ENCODE measurements at regions not wholly inside any gene's neighbourhood (a gene's known extent, or its start where the extent isn't known, plus 50 kb on each side); places are given as distances from the start of the nearest gene placed in this dataset.

DNA sequence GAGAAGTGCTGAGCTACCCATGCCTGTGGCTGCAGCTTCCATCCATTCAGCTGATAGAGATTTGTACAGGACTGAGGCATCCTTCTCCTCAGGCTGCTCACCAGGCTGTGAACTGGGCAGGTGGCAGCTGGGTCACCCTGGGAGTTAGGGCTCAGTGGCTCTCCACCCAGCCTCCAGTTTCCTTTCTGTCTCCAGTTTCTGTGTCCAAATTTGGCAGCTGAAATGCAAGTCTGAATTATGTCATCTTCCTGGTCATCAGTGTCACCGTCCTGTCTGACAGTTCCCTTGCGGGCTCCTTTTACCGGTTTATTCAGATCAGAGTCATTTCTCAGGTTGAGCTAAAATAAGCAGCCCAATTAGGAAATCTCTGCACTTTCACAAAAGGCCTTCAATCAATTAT is 93.3 kb downstream of the EDN1 start:
- no peak for DNase-seq (ENCODE audit: low read depth)

DNA sequence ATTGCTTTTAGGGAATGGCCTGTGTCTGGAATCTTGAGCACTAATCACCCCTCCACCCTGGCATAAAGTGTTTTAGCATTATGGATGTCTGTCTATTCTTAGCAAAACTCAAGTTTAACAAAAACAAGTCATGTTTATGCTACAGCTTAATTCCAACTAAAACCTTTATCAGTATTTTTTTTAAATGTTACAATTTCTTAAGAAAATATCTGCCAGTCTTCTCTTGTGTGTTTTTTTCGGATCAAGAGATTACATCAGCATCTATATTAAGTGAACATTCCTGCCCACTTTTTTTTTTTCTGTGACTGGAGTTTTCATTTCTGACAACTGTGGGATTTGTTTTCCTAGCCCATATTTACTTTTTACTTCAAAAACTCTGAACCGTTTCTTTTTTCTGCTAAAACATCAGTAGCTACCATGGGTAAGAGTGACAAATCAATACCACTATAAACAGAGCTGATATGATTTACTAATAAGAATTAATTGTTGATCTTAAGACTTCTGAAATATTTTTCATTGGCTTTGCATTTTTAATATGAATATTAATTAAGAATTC is 94.3 kb downstream of the EDN1 start:
- no peak for DNase-seq (ENCODE audit: low read depth)

DNA sequence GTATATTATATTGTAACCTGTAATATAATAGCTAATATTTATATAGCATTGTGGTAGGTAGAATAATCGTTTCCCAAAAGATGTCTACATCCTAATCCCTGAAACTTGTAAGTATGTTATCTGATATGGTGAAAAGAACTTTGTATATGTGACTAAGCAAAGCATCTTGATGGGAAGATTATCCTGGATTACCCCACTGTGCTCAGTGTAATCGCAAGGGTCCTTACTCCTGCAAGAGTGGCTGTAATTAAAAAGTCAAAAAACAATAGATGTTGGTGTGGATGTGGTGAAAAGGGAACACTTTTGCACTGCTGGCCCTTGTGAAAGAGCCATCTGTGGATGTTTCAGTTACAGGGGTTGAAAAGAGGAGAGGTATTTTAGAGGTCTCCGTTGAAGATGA is 95.2 kb downstream of the EDN1 start:
- no peak for DNase-seq (ENCODE audit: low read depth)

DNA sequence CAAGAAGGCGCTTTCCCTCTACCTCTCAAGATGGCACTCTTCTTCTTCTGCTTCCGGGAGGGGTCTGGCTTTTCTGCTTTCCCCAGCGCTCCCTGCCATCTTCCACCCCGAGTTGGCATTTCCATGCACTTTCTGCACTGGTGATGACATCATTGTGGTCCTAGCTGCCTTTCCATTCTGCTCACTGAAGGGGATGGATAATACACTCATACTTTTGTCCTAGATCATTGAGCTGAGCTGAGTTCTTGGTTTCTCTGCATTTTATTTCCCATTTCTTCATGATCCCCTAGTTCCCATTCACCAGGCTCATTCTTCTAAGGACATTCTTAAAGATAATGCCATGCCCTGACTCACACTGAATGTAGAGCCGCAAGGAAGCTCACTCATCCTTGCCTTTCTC is 96.7 kb downstream of the EDN1 start:
- no peak for DNase-seq (ENCODE audit: low read depth)

DNA sequence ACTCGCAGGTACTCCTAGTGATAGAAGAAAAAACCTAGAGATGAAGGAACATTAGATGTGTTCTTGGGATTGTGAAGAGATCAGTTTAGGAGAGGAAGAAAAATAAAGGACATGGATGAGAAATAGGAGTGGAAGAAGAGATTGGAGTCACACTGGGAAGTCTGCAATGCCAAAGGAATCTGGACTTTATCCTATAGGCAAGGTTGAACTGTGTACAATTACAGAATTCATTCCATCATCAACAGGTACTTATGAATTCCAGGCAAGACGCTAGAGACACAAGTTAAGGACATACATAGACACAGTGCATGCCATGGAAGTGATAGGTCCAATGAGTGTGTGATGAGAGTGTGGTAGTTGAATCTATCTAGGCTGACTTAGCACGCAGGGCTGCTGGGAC is 101.3 kb downstream of the EDN1 start:
- no peak for DNase-seq (ENCODE audit: low read depth)

DNA sequence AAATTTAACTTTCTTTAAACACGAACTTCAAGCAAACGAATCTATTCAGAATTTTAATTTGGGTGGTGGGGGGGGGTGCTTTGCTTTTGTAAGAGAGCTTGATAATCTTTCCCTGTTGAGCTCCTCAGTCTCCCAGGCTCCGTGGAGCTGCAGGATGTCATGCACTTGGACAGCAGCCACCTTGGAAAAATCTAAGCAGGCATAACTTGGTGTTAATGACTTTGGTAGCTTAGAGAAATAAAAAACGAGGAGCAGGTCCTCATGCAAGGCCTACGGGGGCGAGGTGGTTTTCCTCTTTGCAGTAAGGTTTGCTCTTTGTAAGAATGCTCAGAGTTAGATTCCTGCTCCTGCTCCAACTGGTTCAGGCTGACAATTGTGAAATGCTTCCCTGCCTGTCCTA is 102.3 kb downstream of the EDN1 start:
- DNase-seq (ENCODE audit: low read depth) = no peak

DNA sequence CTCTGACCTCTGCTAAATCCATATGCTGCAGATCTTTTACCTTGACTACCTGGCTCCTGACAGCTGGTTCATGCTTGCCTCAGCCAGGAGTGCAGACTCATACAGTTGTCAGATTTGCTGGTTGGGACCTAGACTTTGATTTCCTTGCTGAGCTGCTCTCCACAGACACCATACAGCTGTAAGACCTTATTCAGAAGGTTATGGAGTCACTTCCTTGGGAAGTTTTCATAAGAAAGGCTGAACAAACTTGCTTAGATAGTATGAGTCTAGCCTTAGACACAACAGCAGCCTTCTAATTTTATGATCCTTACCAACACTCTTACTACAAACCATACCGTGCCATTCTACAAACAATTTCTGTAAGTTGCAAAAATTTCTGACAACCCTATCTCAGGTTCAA is 102.9 kb downstream of the EDN1 start:
- DNase-seq (ENCODE audit: low read depth) = no peak

DNA sequence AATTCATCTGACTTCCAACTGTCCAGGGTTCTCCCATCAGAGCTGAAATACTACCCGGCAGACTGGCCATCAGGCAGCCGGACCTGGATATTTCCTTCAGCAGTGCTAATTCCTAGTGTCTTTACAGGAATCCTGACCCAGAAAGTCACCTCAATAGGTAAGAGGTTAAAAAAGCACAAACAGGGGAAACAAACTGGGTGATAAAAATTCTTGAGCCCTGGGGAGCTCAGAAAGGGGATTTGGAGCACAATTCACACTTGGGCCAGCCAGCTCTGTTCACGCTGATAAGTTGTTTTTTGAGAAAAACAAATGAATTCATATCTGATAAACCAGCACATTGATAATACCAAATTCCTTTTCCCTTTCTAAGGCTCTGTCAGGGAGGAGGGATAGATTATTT is 104.0 kb downstream of the EDN1 start:
- DNase-seq (ENCODE audit: low read depth) = no peak

DNA sequence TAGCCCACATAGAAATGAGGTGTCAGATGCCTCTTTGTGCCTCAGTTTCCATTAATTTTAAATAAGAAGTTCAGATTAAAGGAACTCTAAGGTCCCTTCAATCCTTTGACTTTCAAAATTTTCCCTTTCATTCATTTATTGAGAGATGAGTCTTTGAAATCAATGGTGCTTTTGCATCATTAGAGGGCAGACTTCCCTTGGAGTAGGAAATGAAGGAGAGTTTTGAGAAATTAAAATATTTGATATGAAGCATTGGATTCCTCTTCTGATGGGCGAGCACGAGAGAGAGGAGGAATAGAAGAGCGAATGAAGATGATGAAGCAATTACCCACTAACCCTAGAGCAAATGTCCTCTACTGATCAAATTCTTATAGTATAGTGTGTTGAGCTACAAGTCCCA is 105.7 kb downstream of the EDN1 start:
- no peak for DNase-seq (ENCODE audit: low read depth)

DNA sequence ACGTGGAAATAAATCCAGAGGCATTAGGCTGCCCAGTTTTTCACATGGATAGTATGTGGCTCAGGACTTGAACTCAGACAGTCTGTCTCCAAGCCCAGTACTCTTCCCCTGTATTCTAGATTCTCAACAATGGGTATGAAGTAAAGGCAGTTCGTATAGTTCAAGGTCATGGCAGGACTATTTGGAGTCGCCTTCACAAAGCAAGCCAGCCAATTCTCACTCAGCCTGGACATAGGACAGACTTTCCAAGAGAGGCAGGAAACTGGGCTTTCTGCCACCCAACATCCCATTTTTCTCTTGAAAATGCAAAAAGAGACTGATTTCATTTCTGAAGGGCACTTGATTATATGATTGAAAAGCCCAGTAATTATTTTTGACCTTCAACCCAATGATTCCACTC is 111.0 kb downstream of the EDN1 start:
- no peak for DNase-seq (ENCODE audit: low read depth)

DNA sequence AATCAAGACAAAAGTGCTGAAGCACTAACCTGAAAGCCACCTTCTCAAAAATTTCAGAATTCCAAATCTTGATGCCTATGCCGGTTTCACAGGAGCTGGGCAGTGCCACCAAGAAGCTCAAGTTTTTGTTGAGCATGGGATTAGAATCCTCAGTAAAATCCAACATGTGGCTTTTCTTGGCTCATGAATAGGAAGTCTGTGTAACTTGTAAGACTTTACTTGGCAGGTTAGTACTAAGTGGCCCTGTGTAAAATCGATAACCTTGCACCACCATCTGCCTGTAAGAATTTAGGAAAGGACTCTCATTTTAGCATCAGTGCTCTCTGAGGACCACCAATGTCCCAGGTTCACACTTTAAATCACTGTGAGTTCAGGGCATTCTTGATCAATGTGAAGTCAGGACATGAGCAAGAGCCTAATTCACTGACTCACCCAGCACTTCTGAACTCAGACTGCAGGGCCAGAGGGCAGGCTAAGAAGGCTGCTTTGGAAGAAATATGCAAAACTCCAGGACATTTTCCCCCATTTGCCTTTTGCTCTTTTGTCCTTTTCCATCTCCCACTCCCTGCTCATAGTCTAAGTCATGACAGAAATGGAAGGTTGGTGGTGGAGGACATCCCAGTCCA is 113.2 kb downstream of the EDN1 start:
- no peak for DNase-seq (ENCODE audit: low read depth)

DNA sequence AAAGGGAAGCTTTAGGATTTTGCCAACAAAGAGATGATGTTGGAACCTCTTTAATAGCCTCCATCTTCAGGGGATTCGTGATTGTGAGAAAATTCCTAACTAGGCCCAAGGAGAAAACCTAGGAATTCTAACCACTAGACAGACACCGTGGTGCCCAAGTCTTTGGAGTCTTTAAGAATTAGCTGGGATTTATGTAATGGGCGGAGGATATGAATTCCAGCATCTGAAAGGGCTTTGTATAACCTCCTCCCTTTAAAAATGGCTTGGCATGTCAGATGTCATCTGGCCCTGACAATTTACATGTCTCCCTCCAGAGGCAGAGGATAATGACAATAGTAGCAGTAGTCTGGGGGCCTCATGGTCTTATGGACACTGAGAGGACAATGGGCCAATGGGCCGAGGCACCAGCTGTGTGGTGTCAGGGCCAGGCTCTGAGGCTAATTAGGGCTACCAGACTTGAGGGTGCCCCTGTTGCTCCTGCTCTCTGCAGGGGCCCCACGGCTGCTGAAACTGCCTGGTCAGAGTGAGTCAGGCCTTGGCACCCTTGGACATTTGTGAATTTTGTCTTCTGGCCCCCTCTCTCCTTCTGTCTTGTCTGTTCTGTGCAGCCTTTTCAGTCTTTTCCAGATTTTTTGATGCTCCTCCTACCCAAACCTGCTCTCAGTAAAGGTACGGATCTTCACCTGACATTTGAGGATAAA is 113.9 kb downstream of the EDN1 start:
- DNase-seq (ENCODE audit: low read depth) = no peak

DNA sequence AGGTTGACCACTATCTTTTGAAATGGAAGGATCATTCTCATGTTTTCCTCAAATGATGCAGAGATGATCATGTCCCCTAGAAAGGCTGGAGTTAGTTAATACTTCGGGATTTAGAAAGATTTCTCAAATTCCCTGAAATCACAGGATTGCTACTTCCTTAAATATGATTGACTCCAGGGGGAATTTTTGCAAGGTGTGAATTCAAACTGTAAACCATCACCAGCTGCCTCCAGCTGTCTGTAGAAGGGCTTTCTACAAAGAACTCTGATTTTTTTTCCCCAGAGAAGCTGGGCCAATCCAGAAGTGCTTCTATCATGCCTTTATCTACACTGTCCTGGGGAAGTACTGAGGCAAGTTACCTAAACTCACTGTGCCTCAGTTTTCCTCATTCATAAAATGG is 114.5 kb downstream of the EDN1 start:
- no peak for DNase-seq (ENCODE audit: low read depth)

DNA sequence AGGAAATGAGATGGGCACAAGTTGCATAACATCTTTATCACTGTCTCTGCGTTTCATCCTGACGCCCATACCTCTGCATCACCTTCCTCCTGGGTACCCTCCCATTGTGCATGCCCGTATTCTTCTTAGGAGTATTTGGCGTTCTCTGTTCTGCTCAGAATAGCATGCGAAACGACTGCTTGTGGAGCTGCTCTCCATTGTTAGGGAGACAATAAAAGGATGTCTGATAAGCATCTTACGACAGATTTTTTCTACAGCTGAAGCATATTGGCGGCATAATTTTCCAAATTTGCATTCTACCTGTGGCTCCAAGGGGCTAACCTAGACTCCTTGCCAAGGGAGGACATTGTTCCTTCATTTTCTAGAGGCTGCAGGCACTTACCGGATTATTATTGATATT is 118.6 kb downstream of the EDN1 start:
- DNase-seq (ENCODE audit: low read depth) = no peak

DNA sequence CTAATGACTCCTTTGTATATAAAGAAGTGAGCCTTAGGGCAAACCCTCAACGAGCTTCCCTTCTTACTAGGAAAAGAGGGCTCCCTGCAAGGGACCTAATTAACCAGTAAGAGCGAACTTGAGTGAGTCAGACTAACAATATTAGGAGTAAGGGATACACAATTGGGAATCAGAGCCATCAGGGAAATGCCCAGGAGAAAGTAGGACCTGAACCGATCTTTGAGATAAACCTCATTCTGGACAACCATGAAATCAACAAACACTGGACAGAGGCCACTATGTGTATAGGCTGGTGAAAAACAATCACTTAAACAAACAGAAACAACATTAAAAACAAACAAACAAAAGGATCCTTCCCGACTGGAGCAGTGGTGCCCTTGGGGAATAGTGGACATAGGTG is 120.8 kb downstream of the EDN1 start:
- no peak for DNase-seq (ENCODE audit: low read depth)

DNA sequence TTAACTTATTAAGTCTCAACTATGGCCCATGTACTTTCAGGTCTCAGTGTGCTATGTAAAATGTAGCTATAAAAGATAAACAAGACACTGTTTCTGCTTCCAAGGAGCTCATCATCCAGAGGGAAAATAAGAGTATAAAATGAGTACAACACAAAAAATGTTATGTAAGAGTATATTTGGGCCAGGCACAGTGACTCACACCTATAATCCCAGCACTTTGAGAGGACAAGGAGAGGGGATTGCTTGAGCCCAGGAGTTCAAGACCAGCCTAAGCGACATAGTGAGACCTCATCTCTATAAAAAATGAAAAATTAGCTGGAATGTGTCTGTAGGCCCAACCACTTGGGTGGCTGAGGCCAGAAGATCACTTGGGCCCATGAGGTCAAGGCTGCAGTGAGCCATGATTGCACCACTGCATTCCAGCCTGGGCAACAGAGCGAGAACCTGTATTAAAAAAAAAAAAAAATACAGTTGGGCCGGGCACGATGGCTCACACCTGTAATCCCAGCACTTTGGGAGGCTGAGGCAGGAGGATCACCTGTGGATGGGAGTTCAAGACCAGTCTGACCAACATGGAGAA is 124.0 kb downstream of the EDN1 start:
- no peak for DNase-seq (ENCODE audit: low read depth)

DNA sequence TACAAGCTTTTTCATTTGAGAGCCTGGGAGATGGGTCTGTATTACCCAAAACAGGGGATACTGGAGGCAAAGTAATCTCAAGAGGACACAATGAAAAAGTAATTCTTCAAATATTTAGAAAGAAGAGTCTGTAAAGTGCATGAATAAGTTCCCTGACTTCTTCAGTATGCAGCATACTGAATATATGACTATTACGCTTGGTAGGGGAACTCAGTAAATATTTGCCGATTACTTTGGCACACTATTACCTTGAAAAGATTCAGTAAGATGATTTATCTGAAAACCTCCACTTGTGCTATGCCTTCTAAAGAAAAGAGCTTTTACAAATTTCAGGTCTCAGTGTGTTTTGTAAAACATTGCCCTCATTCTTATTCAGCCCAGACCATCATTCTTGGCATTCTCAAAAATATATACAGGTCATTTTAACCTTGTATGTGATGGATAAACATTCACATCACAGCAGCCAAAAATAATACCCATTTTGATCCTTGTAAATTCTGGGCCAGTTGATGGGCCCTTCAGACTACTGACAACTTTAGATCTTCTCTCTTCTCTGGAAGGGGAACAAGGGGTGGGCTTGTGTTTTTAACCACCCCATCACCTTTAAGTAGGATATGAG is 125.9 kb downstream of the EDN1 start:
- DNase-seq (ENCODE audit: low read depth) = no peak

DNA sequence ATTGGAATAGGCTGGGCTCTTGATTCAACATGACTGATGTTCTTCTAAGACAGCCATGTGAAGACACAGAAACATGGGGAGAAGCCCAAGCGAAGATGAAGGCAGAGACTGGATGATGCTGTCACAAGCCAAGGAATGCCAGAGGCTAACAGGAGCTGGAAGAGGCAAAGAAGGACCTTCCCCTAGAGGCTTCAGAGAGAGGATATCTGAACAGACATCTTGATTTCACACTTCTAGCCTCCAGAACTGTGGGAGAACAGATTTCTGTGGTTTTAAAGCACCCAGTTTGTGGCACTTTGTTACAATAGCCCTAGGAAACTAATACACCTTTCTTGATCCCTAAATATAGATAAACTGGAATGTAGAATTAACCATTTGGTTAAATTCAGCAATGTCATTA is 127.0 kb downstream of the EDN1 start:
- DNase-seq (ENCODE audit: low read depth) = no peak

DNA sequence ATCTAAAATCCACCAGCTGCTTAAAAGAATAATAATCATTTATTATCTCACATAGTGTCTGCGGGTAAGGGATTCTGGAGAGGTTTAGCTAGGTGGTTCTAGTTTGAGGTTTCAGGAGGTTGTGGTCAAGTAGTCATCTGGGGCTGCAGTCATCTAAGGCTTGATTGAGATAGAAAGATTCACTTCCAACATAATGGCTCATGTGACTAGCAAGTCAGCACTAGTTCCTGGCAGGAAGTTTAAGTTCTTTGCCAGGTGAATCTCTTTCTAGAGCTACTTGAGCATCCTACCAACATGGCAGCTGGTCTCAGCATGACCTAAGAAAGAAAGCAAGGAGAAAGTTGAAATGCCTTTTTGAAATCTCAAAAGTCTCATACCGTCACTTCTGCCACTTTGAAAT is 128.8 kb downstream of the EDN1 start:
- no peak for DNase-seq (ENCODE audit: low read depth)

DNA sequence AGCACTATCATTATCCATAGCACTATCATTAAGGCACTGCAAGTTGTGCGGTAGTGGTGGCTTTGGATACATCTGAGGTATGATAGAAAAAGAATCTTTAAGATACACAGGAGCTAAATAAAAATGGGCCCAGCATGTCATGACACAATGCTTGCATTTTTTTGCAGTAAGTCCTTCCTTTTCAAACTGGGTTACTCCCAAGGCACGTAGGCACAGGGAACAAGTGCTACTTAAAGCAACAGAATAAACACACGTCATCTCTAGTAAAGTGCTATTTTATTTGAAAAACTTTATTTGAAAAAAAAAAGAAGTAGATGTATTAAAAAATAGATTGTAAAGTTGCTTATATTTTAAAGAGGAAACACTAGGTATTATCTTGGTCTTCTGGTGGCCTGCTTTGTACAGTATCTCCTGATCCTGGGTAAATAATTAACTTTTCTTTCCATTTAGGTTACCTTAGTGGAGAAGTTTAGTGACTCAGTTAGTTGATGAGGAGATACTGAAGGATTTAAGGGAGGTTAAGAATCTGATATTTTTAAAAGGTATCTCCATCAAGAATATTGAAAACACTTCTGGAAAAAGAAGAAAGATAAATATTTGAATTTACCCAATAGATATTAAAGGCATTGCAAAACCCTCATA is 129.6 kb downstream of the EDN1 start:
- DNase-seq (ENCODE audit: low read depth) = no peak

DNA sequence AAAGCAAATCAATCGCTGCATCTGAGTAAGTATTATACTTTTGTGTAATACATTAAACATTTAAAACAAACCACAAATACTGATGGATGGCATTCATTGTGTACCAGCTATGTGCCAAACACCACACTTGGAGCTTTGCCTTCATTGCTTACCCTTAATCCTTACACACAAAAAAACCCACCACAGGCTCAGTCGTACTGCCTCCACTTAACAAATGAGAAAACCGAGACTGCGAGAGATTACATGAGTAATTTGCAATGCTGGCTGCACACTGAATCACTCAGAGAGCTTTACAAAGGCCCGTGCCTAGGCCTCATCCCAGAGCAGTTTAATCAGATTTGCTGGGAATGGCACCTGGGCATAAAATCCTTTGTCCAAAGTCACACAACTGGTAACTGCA is 130.5 kb downstream of the EDN1 start:
- DNase-seq (ENCODE audit: low read depth) = no peak

DNA sequence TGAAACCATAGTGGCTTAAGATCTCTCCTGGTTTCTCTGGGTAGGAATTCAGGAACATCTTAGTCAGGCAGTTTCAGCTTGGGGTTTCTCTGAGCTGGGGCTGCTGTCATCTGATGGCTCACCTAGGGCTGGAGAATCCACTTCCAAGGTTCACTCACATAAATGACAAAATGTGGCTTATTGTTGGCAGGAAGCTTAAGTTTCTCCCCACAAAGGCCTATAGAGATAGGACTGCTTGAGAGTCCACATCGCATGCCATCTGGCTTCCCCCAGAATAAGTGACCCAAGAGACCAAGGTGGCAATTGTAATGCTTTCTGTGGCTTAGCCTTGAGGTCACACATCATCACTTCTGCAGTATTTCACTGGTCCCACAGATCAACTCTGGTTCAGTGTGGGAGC is 131.4 kb downstream of the EDN1 start:
- DNase-seq (ENCODE audit: low read depth) = no peak

DNA sequence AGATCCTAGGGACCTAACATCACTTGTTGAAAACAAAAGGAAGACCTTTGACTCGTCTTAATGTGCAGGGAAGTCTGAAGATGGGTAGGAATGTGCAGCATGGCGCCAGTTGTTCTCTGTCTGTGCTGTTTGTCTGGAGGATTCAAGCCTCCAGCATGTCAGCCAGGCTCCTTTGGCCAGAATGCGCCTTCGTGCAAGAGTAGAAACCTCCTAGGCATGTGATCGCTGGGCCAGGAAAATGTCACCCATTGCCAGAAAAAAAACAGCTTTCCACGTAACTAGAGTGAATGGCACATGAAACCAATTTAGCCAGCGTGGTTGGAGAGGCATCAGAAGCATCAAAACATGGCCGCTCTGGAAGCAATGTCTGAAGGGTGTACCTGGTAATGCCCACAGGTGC is 132.7 kb downstream of the EDN1 start:
- DNase-seq (ENCODE audit: low read depth) = no peak

Data from GM04504 (cell line).